DLD1 (cell line): ENCODE measurements at regions not wholly inside any gene's neighbourhood (a gene's known extent, or its start where the extent isn't known, plus 50 kb on each side); places are given as distances from the start of the nearest gene placed in this dataset.
"Not testable (repeated sequence)": the region's sequence is repeated elsewhere in the genome, so short reads cannot be mapped to it uniquely, and the experiment has no call there.

Source experiments
- in situ Hi-C: cut with HindIII; loops from 2 replicates; pipeline ENCODE4 v1.10.0; 2017; ENCODE audit warnings: low sequenced_read_pairs

- in situ Hi-C loops = no loop called here
Measured at GRCh38 chr9:12351293-12352044, 341.7 kb upstream of the TYRP1 start.

GRCh38 chr9:12352045-12352315 lies 341.2 kb upstream of the TYRP1 start:
- in situ Hi-C loops = no loop called here

- in situ Hi-C loops = no loop called here
Measured at GRCh38 chr9:12363439-12363838, 329.7 kb upstream of the TYRP1 start.

- in situ Hi-C loops = no loop called here
Measured at GRCh38 chr9:12368569-12368968, 324.6 kb upstream of the TYRP1 start.

GRCh38 chr9:12391839-12392509 lies 301.2 kb upstream of the TYRP1 start:
- in situ Hi-C loops = no loop called here

GRCh38 chr9:12394105-12394504 lies 299.1 kb upstream of the TYRP1 start:
- in situ Hi-C loops = no loop called here

GRCh38 chr9:12403721-12404120 lies 289.5 kb upstream of the TYRP1 start:
- in situ Hi-C loops = no loop called here

- in situ Hi-C loops = no loop called here
Measured at GRCh38 chr9:12413986-12414385, 279.2 kb upstream of the TYRP1 start.

- in situ Hi-C loops = no loop called here
Measured at GRCh38 chr9:12414514-12414913, 278.7 kb upstream of the TYRP1 start.

- in situ Hi-C loops = no loop called here
Measured at GRCh38 chr9:12415361-12415760, 277.8 kb upstream of the TYRP1 start.

- in situ Hi-C loops = no loop called here
Measured at GRCh38 chr9:12416716-12417115, 276.5 kb upstream of the TYRP1 start.

- in situ Hi-C loops = no loop called here
Measured at GRCh38 chr9:12424243-12424642, 268.9 kb upstream of the TYRP1 start.

GRCh38 chr9:12425878-12426864 lies 267.0 kb upstream of the TYRP1 start:
- in situ Hi-C loops = no loop called here

GRCh38 chr9:12439267-12439666 lies 253.9 kb upstream of the TYRP1 start:
- in situ Hi-C loops = no loop called here

GRCh38 chr9:12441080-12441479 lies 252.1 kb upstream of the TYRP1 start:
- in situ Hi-C loops = not testable (repeated sequence)

- in situ Hi-C loops = no loop called here
Measured at GRCh38 chr9:12441506-12441905, 251.7 kb upstream of the TYRP1 start.

- in situ Hi-C loops = no loop called here
Measured at GRCh38 chr9:12448246-12448645, 244.9 kb upstream of the TYRP1 start.

GRCh38 chr9:12457237-12457636 lies 235.9 kb upstream of the TYRP1 start:
- in situ Hi-C loops = no loop called here

- in situ Hi-C loops = no loop called here
Measured at GRCh38 chr9:12461763-12462460, 231.3 kb upstream of the TYRP1 start.

GRCh38 chr9:12462861-12463260 lies 230.3 kb upstream of the TYRP1 start:
- in situ Hi-C loops = no loop called here

GRCh38 chr9:12463641-12464040 lies 229.5 kb upstream of the TYRP1 start:
- in situ Hi-C loops = no loop called here
